ENCODE measurements at regions not wholly inside any gene's neighbourhood (a gene's known extent, or its start where the extent isn't known, plus 50 kb on each side); places are given as distances from the start of the nearest gene placed in this dataset.

DNA sequence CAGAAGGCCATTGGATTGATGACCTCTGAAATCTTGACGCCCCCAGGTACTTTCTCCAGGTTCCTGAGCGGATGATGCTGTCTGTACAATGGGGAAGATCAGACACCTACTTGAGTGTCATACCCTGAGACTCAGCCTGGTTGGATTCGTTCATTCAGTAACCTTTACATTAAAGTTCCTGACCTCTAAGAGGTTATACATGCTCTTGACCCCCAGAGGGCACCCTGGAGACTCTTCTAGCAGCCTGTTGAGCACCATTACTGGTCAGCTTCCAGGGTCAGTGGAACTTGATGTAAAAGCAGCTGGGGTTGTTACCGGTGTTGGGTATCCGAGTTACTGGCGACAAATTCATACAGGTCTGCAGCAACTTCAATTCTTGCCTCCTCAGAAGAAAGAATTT lies 114.3 kb upstream of the ZNF678 start:
- Histone ChIP-seq H4K20me1 (ENCODE audit: insufficient read depth, low read length) (no peaks in the 10 kb centered on the region), H3K27me3 (ENCODE audit: insufficient read depth, low read length) (no peaks in the 10 kb centered on the region), H3K9me2 (ENCODE audit: low read depth, low read length) (no peaks in the 10 kb centered on the region), H2AFZ (ENCODE audit: low read length) (no peak overlapping the region), H3K36me3 (ENCODE audit: insufficient read depth, low read length) (no peaks in the 10 kb centered on the region), H3K27ac (ENCODE audit: low read depth, low read length, poor library complexity, severe bottlenecking) (no peak overlapping the region), H3K4me2 (ENCODE audit: low read length) (no peak overlapping the region), H3F3A (ENCODE audit: insufficient read depth, low read length) (no peaks in the 10 kb centered on the region), H3K9me3 (ENCODE audit: low read length) (no peaks in the 10 kb centered on the region), H3K9ac (ENCODE audit: low read length) (no peak overlapping the region), H3K79me2 (ENCODE audit: insufficient read depth, low read length) (no peaks in the 10 kb centered on the region), H3K4me1 (ENCODE audit: insufficient read depth, low read length, severe bottlenecking) (no peaks in the 10 kb centered on the region), H3K4me3 (ENCODE audit: low read depth, low read length, poor library complexity, severe bottlenecking) (no peak overlapping the region)
- TF ChIP-seq, protein P1, sequence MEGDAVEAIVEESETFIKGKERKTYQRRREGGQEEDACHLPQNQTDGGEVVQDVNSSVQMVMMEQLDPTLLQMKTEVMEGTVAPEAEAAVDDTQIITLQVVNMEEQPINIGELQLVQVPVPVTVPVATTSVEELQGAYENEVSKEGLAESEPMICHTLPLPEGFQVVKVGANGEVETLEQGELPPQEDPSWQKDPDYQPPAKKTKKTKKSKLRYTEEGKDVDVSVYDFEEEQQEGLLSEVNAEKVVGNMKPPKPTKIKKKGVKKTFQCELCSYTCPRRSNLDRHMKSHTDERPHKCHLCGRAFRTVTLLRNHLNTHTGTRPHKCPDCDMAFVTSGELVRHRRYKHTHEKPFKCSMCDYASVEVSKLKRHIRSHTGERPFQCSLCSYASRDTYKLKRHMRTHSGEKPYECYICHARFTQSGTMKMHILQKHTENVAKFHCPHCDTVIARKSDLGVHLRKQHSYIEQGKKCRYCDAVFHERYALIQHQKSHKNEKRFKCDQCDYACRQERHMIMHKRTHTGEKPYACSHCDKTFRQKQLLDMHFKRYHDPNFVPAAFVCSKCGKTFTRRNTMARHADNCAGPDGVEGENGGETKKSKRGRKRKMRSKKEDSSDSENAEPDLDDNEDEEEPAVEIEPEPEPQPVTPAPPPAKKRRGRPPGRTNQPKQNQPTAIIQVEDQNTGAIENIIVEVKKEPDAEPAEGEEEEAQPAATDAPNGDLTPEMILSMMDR (IDR thresholded peaks at IDR 0.05; ENCODE audit: low read length) = peak; percentile 44
- no peak for TF ChIP-seq EZH2 (IDR thresholded peaks at IDR 0.05; ENCODE audit: borderline replicate concordance, low read length)

DNA sequence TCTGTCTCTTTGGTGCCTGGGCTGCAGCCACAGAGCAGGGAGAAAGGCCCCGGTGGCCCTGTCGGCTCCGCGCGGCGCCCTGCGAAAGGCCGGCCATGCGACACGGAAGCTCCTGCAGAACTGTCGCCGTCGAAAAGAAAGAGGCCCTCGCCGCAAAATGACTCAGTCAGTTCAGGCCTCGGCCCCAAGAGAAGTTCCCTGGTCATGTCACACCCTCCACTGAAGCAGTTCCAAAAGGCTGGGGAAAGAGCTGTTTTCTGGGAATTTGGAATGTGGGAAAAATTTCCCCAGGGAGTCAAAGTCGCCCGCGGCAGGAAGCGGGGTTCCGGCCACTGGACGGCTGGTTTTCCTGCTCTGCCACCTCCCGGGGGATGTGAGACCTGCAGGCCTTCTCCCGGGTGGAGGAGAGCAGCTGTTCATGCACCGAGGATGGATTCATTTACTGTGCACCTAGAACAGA lies 115.8 kb upstream of the ZNF678 start:
- TF ChIP-seq, protein P1 (IDR thresholded peaks at IDR 0.05; ENCODE audit: low read length) = no peak
- no peak for TF ChIP-seq EZH2 (IDR thresholded peaks at IDR 0.05; ENCODE audit: borderline replicate concordance, low read length)
- H2AFZ ChIP-seq (ENCODE audit: low read length) = no peak overlapping the region
- no peaks in the 10 kb centered on the region for H3K27me3 ChIP-seq (ENCODE audit: insufficient read depth, low read length)
- no peaks in the 10 kb centered on the region for H3F3A ChIP-seq (ENCODE audit: insufficient read depth, low read length)
- no peaks in the 10 kb centered on the region for H3K9me2 ChIP-seq (ENCODE audit: low read depth, low read length)
- no peaks in the 10 kb centered on the region for H3K79me2 ChIP-seq (ENCODE audit: insufficient read depth, low read length)
- no peak overlapping the region for H3K27ac ChIP-seq (ENCODE audit: low read depth, low read length, poor library complexity, severe bottlenecking)
- H3K4me1 ChIP-seq (ENCODE audit: insufficient read depth, low read length, severe bottlenecking) = no peaks in the 10 kb centered on the region
- no peak overlapping the region for H3K9ac ChIP-seq (ENCODE audit: low read length)
- no peaks in the 10 kb centered on the region for H3K36me3 ChIP-seq (ENCODE audit: insufficient read depth, low read length)
- no peak overlapping the region for H3K4me3 ChIP-seq (ENCODE audit: low read depth, low read length, poor library complexity, severe bottlenecking)
- H3K4me2 ChIP-seq (ENCODE audit: low read length) = no peak overlapping the region
- H3K9me3 ChIP-seq (ENCODE audit: low read length) = no peaks in the 10 kb centered on the region
- H4K20me1 ChIP-seq (ENCODE audit: insufficient read depth, low read length) = no peaks in the 10 kb centered on the region

DNA sequence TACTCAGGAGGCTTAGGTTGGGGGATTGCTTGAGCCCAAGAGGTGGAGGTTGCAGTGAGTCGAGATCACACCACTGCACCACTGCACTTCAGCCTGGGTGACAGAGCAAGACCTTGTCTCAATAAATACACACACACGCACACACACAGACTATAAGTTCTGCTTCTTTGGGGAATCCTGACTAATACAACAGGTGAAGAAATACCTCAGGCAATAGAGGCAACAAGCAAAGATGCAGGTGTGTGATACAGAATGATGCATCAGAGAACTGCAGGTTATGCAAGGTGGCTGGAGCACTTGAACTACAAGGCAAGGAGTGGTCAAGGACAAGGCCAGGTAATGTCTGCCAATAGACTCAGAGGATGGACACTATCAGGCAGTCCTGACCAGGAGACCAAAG lies 117.6 kb upstream of the ZNF678 start:
- no peak overlapping the region for H3K27ac ChIP-seq (ENCODE audit: low read depth, low read length, poor library complexity, severe bottlenecking)
- H3K9me3 ChIP-seq (ENCODE audit: low read length) = no peaks in the 10 kb centered on the region
- no peak overlapping the region for H3K4me2 ChIP-seq (ENCODE audit: low read length)
- no peak overlapping the region for H3K9ac ChIP-seq (ENCODE audit: low read length)
- no peaks in the 10 kb centered on the region for H3K36me3 ChIP-seq (ENCODE audit: insufficient read depth, low read length)
- no peak overlapping the region for H3K4me3 ChIP-seq (ENCODE audit: low read depth, low read length, poor library complexity, severe bottlenecking)
- TF ChIP-seq, protein P1 (IDR thresholded peaks at IDR 0.05; ENCODE audit: low read length) = no peak
- no peak for TF ChIP-seq EZH2 (IDR thresholded peaks at IDR 0.05; ENCODE audit: borderline replicate concordance, low read length)
- no peaks in the 10 kb centered on the region for H3K4me1 ChIP-seq (ENCODE audit: insufficient read depth, low read length, severe bottlenecking)
- no peaks in the 10 kb centered on the region for H4K20me1 ChIP-seq (ENCODE audit: insufficient read depth, low read length)
- no peaks in the 10 kb centered on the region for H3K79me2 ChIP-seq (ENCODE audit: insufficient read depth, low read length)
- no peaks in the 10 kb centered on the region for H3K9me2 ChIP-seq (ENCODE audit: low read depth, low read length)
- H3K27me3 ChIP-seq (ENCODE audit: insufficient read depth, low read length) = no peaks in the 10 kb centered on the region
- no peaks in the 10 kb centered on the region for H3F3A ChIP-seq (ENCODE audit: insufficient read depth, low read length)
- H2AFZ ChIP-seq (ENCODE audit: low read length) = no peak overlapping the region
